ENCODE measurements at regions not wholly inside any gene's neighbourhood (a gene's known extent, or its start where the extent isn't known, plus 50 kb on each side); places are given as distances from the start of the nearest gene placed in this dataset.
"Not testable (repeated sequence)": the region's sequence is repeated elsewhere in the genome, so short reads cannot be mapped to it uniquely, and the experiment has no call there.

GRCh38 chr2:52269696-52270485 is 1238.0 kb upstream of the NRXN1 start:
- no peak overlapping the region for H3K4me3 ChIP-seq (ENCODE audit: low read depth, low read length)
- DNase-seq (ENCODE audit: low read depth), result peak; percentile 87

DNA sequence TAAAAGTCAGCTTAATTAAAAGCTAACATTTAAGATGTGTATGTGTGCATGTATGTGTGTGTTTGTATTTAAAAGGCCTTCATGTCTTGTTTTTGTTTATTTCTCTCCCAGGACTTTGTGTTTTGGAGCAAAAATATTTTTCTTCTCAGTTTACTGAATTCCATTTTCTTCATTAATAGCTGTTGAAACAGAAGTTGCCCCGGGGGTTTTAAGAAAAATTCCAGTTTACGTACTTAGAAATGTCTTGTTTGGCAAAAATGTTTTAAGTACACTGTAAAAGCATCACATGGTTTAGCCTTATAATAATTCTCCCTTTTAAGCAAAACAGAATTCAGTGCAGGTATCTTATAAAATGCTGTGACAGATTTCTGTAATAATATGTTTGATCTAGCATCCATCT is 1233.0 kb upstream of the NRXN1 start:
- DNase-seq (ENCODE audit: low read depth), result no peak
- H3K4me3 ChIP-seq (ENCODE audit: low read depth, low read length), result no peak overlapping the region

DNA sequence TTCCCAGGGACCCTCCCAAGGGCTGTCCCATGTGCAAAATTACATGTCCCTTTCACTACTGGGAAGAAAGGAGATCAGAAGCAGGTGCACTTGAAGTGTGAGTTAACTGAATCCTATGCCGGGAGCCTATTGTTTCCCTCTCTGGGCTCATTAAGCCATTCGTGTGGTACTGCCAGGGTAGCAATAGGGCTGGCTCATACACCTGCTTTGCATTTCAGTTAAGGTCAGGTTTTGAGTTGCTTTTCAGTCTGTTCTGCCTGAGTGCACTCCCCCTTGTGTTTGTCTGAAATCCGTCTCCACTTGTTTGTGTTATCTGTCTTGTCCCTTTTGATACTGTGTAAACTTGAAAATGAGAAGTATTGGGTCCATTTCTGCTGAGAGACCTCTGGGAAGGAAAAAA is 1232.6 kb upstream of the NRXN1 start:
- DNase-seq (ENCODE audit: low read depth), result no peak

DNA sequence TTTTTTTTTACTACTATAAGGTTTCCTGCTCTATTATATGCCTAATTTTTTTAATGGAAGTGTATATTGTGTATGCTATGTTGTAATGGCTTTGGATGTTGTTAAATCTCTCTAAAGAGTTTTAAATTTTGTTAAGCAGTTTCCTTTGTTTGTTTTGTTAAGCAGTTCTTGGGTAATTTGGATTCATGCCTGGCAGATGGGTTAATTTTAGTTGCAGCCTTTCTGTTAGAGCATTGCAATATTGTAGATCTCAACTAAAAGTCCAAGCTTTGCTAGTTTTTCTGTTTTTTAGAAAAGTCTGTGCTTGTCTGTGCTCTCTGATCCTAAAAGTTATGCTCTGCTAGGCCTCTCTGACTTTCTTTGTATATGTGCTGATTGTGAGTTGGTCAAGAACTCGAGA is 1229.0 kb upstream of the NRXN1 start:
- DNase-seq (ENCODE audit: low read depth), result peak; percentile 59
- H3K4me3 ChIP-seq (ENCODE audit: low read depth, low read length), result no peak overlapping the region

More for the DNA sequence above, 1232.6 kb upstream of the NRXN1 start:
- H3K4me3 ChIP-seq (ENCODE audit: low read depth, low read length), result no peak overlapping the region

DNA sequence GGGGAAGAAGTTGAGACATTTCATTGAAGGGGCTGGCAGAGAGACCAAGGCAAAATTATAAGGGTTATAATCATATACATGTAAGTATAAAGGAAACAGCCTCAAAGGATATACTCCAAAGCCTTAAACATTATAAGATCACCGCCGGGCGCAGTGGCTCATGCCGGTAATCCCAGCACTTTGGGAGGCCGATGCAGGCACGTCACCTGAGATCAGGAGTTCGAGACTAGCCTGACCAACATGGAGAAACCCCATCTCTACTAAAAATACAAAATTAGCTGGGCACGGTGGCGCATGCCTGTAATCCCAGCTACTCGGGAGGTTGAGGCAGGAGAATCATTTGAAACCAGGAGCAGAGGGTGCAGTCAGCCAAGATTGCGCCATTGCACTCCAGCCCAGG is 1227.0 kb upstream of the NRXN1 start:
- not testable (repeated sequence) for H3K4me3 ChIP-seq (ENCODE audit: low read depth, low read length); DNase-seq (ENCODE audit: low read depth)

DNA sequence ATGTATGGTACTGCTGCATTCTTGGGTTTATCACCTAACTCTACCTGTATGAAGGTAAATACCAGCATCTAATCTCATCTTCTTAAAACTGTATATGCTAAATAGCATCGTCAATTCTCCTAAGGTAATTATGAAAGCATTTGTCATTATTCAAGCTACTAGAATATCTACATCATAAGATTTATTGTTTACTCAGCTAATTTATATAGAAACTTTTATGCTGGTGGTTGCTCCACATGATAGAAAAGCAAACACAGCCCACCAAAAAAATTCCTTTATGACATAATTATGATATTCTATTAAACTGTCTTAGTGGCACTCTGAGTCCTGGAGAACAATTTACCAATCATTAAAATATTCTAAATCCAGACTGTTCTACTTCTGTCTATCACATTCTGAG is 1226.1 kb upstream of the NRXN1 start:
- no peak for DNase-seq (ENCODE audit: low read depth)
- no peak overlapping the region for H3K4me3 ChIP-seq (ENCODE audit: low read depth, low read length)

- DNase-seq (ENCODE audit: low read depth), result peak; percentile 31
- H3K4me3 ChIP-seq (ENCODE audit: low read depth, low read length), result no peak overlapping the region
Observed at GRCh38 chr2:52253416-52253980, 1221.6 kb upstream of the NRXN1 start.

DNA sequence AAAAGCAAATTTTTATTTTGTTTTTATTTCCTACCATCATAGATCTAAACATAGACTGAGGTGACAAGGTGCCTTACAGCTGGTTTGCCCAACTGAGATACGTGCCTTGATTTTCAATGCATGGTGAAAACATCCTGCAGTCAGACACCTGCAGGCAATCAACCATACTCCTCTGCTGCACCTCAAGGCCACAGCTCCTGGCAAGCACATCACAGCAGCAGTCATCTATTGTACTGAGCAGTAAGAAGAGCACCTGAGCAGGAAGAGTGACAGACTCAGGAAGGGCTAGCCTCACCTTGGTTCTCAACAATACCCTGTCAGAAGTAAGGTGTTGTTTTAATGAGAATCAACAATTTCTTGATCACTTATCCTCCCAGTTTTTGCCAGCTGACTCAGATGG is 1206.8 kb upstream of the NRXN1 start:
- no peak for DNase-seq (ENCODE audit: low read depth)
- H3K4me3 ChIP-seq (ENCODE audit: low read depth, low read length), result no peak overlapping the region

GRCh38 chr2:52222128-52222527 is 1190.2 kb upstream of the NRXN1 start:
- peak; percentile 48 for DNase-seq (ENCODE audit: low read depth)
- H3K4me3 ChIP-seq (ENCODE audit: low read depth, low read length), result no peak overlapping the region

- no peak overlapping the region for H3K4me3 ChIP-seq (ENCODE audit: low read depth, low read length)
- no peak for DNase-seq (ENCODE audit: low read depth)
Observed at GRCh38 chr2:52220393-52220792, 1188.5 kb upstream of the NRXN1 start.

GRCh38 chr2:52210611-52211010 is 1178.7 kb upstream of the NRXN1 start:
- H3K4me3 ChIP-seq (ENCODE audit: low read depth, low read length), result no peak overlapping the region
- DNase-seq (ENCODE audit: low read depth), result no peak

DNA sequence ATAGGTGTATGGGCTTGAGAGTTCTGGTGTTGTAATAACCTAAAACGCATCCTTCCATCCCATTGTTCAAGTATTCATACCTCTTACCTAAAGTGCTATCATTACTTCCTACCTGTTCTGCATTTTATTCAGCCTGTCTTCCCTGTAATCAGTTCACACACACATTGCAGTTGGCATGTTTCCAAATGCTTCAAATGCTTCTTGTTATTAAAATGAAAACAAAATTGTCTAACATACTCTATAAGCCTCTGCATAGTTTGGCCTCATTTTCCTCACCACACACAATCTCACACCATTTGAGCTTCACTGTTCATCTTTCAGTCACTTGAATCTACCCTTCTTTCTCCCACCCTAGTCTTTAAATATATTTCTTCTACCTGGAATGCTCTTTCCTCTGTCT is 1178.2 kb upstream of the NRXN1 start:
- no peak for DNase-seq (ENCODE audit: low read depth)
- H3K4me3 ChIP-seq (ENCODE audit: low read depth, low read length), result no peak overlapping the region

- no peak for DNase-seq (ENCODE audit: low read depth)
- no peak overlapping the region for H3K4me3 ChIP-seq (ENCODE audit: low read depth, low read length)
Observed at GRCh38 chr2:52194342-52194741, 1162.4 kb upstream of the NRXN1 start.

DNA sequence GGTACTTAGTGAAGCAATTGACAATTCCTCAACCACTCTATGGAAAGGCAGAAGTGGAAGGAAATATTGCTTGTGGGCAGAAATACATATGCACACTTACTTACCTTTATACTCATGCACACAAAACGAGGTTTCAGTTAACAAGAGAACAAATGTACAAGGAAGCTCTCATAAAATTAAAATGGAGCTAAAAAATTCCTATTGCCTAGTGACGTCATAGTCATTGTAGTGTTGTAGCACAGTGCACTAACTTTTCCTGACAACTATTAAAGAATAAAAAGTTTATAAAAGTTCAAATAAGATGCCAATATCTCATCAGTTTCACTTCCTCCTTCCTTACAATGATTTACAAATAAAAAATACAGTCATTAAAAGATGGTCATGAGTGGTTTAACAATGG is 1161.9 kb upstream of the NRXN1 start:
- no peak for DNase-seq (ENCODE audit: low read depth)
- no peak overlapping the region for H3K4me3 ChIP-seq (ENCODE audit: low read depth, low read length)

DNA sequence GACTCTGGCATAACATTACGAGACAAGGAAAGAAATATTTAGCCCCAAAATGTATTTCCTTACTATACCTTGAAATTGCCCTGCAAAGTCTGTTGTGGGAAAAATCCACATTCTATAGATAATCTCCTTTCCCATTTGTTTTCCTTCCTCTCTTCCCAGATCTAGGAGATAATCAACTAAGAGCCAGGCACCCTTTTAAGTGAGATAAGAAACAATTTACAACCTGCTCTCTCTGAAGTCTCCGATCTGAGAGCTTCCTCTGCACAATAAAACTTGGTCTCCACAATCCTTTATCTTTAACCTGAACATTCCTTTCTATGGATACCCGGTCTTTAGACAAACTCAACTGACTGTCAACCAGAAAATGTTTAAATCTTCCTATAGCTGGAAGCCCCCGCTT is 1160.7 kb upstream of the NRXN1 start:
- DNase-seq (ENCODE audit: low read depth), result no peak
- no peak overlapping the region for H3K4me3 ChIP-seq (ENCODE audit: low read depth, low read length)

DNA sequence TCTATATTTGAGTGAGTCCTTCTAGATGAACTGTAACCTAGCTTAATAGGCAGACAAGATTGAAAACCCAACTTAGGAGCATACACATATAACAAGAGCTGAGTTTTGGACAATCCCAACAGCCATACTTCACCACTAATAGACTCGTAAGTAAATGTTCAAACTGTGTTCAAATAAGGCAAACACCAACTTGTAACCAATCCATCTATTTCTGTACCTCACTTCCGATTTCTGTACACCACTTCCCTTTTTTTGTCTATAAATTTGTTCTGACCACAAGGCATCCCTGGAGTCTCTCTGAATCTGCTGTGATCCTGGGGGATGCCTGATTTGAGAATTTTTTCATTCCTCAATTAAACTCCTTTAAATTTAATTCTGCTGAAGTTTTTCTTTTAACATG is 1149.1 kb upstream of the NRXN1 start:
- DNase-seq (ENCODE audit: low read depth), result no peak

GRCh38 chr2:52178845-52179244 is 1146.9 kb upstream of the NRXN1 start:
- DNase-seq (ENCODE audit: low read depth), result no peak
- no peak overlapping the region for H3K4me3 ChIP-seq (ENCODE audit: low read depth, low read length)

More for the DNA sequence above, 1149.1 kb upstream of the NRXN1 start:
- H3K4me3 ChIP-seq (ENCODE audit: low read depth, low read length), result no peak overlapping the region

GRCh38 chr2:52145005-52145404 is 1113.1 kb upstream of the NRXN1 start:
- no peak overlapping the region for H3K4me3 ChIP-seq (ENCODE audit: low read depth, low read length)
- DNase-seq (ENCODE audit: low read depth), result no peak

DNA sequence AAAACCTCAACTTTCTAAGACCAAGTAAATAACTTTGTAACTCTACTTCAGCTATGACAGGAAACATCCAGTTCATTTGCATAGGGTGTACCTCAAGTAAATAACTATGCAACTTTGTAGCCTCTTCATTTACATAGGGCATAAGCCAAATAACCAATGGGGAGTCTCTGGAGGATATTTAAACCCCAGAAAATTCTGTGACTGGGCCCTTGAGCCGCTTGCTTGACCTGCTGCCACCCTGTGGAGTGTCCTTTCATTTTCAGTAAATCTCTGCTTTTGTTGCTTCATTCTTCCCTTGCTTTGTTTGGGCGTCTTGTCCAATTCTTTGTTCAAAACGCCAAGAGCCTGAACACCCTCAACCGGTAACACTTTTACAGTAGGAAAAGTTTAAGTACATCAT is 1112.7 kb upstream of the NRXN1 start:
- no peak for DNase-seq (ENCODE audit: low read depth)
- H3K4me3 ChIP-seq (ENCODE audit: low read depth, low read length), result no peak overlapping the region

DNA sequence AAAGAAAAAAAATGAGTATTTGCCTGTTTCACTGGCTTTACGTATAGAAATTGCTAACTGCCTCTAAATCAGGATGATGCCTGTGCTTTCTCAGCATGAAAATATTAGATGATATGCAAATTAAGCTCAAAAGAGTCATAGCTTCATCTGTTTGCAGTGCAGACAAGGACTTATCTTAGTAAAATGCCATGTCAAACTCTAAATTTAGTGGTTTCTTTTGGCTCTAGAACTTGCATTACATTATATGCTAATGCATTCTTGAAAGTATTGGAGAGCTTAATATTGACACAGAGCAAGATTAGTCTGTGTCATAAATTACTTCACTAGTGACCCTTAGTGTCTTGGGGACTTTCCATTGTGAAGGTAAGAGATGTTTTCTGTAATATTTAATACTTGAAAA is 1109.1 kb upstream of the NRXN1 start:
- H3K4me3 ChIP-seq (ENCODE audit: low read depth, low read length), result no peak overlapping the region
- DNase-seq (ENCODE audit: low read depth), result no peak

GRCh38 chr2:52139241-52139640 is 1107.3 kb upstream of the NRXN1 start:
- H3K4me3 ChIP-seq (ENCODE audit: low read depth, low read length), result no peak overlapping the region

More at GRCh38 chr2:52139241-52139640, 1107.3 kb upstream of the NRXN1 start:
- no peak for DNase-seq (ENCODE audit: low read depth)
